Right lobe of liver (tissue), 6 donors: ENCODE measurements at regions not wholly inside any gene's neighbourhood (a gene's known extent, or its start where the extent isn't known, plus 50 kb on each side); places are given as distances from the start of the nearest gene placed in this dataset.

Experiments used
- ATAC-seq, 4 donors: fragments of 200-7000 bp; cut with Tn5 transposase; one replicate each; pipeline ENCODE4 v1.9.1; 2020; ENCODE audit warnings: mild to moderate bottlenecking in 4 of 4, moderate library complexity in 4 of 4
- DNase-seq, 3 donors: peaks; one replicate each; pipeline ENCODE4 v3.0.0-alpha.2; 2020
- H3K27ac ChIP-seq, 3 donors: fragments of 200-600 bp; one replicate each; pipeline ENCODE4 v1.8.0; 2022
- H3K27me3 ChIP-seq, 2 donors: fragments of 200-600 bp; one replicate each; pipeline ENCODE4 v1.8.0; 2022
- H3K36me3 ChIP-seq, 4 donors: fragments of 200-600 bp; sonication (generic) in 1 of 4; one replicate each; pipeline versions ENCODE4 v1.5.1 to v1.8.0; 2017 to 2022; ENCODE audit warnings: control low read depth in 1 of 4
- H3K4me1 ChIP-seq, 4 donors: fragments of 200-600 bp; sonication (generic) in 1 of 4; one replicate each; pipeline versions ENCODE4 v1.5.1 to v1.8.0; 2017 to 2022; ENCODE audit warnings: control low read depth in 1 of 4
- H3K4me3 ChIP-seq, 3 donors: fragments of 200-600 bp; one replicate each; pipeline ENCODE4 v1.8.0; 2022
- H3K9me3 ChIP-seq, 4 donors: fragments of 200-600 bp; sonication (generic) in 1 of 4; one replicate each; pipeline versions ENCODE4 v1.5.1 to v1.8.0; 2017 to 2022; ENCODE audit warnings: control low read depth in 1 of 4
- POLR2A ChIP-seq: fragments of 450-650 bp; IDR thresholded peaks from one replicate; pipeline ENCODE4 v1.6.1; 2017; ENCODE audit warnings: antibody characterized with exemption, mild to moderate bottlenecking
- WGBS: methylation state at CpG from one replicate; pipeline ENCODE4 v1.1.6; 2018; ENCODE audit warnings: low coverage, low lambda C conversion rate; ENCODE audit not compliant: insufficient coverage; ENCODE audit errors: missing lambda C conversion rate; 5-methylcytosine and 5-hydroxymethylcytosine counted together
- intact Hi-C, 2 donors: fragments of 100-400 bp; cut with DNase I; formaldehyde crosslinking; loops; one replicate each; pipeline versions ENCODE4 v1.11.2 to v1.14.1; 2022
- TF ChIP-seq, protein P1 (sequence below), 4 donors: fragments of 200-600 bp in 3 of 4; fragments of 450-650 bp in 1 of 4; IDR thresholded peaks; one replicate each; pipeline versions ENCODE4 v1.5.1 to v1.8.0; 2016 to 2022; ENCODE audit warnings: antibody characterized with exemption in 4 of 4, mild to moderate bottlenecking in 2 of 4
- donor health status: DM: no; HTN: yes; CAD: no.
- donor health status: DM: no; HTN: no; CAD: no.
- donor health status: DM: no; HTN: no; CAD: no.
- donor health status: DM: no; HTN: yes; CAD: no.
- donor health status: DM: no; HTN: yes; CAD: no.

DNA sequence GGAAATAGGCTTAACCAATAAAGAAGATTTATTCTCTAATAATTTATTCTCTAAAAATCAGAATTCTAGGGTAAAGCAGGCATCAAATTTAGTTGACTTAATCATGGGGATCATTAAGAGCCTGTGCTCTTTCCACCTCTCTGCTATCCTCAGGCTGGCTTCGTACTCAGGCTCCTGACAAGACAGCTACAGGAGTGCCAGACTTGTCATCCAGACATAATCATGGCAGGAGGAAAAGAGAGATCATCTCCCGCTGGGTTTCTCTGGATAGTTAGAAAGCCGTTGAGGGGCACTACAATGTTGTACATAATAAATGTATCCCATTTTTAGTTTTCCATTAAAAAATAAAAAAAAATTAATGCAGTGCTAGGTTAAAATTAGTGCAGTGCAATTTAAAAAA is 171.9 kb downstream of the SEC61B start:
- Histone ChIP-seq H3K36me3 (no peaks in the 10 kb centered on the region), H3K4me1 (no peaks in the 10 kb centered on the region), H3K27me3 (no peaks in the 10 kb centered on the region), H3K27ac (no peak overlapping the region), H3K9me3 (no peaks in the 10 kb centered on the region), H3K4me3 (no peak overlapping the region)
- no peak for ATAC-seq
- WGBS = 52% methylated on average over 3 of the region's 3 CpGs
- intact Hi-C loops = no loop called here
- no peak for TF ChIP-seq POLR2A
- no peak for DNase-seq

DNA sequence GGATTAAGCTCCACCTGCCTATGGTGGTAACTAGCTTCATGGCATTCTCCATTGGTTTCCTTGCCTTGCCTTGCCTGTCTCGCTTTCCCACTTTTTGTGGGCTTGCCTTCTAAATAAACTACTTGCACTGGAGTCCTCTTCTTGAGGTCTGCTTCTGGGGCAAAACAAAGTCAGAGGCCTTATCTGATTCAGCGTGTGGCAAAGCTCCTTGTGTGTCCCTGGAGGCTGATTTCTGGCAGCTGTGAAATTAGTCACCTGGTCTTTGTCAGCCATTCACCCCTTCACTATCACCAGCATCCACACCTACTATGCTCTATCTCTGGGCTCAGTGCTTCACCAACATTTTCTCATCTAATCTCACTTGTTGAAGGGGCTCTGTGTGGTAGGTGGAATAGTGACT is 176.2 kb downstream of the SEC61B start:
- H3K27ac ChIP-seq = no peak overlapping the region
- no peak overlapping the region for H3K4me3 ChIP-seq
- H3K27me3 ChIP-seq = no peaks in the 10 kb centered on the region
- WGBS = 44% methylated on average over 1 of the region's 2 CpGs
- ATAC-seq (no peak), DNase-seq (no peak)
- TF ChIP-seq POLR2A = no peak
- TF ChIP-seq, protein P1, sequence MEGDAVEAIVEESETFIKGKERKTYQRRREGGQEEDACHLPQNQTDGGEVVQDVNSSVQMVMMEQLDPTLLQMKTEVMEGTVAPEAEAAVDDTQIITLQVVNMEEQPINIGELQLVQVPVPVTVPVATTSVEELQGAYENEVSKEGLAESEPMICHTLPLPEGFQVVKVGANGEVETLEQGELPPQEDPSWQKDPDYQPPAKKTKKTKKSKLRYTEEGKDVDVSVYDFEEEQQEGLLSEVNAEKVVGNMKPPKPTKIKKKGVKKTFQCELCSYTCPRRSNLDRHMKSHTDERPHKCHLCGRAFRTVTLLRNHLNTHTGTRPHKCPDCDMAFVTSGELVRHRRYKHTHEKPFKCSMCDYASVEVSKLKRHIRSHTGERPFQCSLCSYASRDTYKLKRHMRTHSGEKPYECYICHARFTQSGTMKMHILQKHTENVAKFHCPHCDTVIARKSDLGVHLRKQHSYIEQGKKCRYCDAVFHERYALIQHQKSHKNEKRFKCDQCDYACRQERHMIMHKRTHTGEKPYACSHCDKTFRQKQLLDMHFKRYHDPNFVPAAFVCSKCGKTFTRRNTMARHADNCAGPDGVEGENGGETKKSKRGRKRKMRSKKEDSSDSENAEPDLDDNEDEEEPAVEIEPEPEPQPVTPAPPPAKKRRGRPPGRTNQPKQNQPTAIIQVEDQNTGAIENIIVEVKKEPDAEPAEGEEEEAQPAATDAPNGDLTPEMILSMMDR (IDR thresholded peaks at IDR 0.05) = no peak
- intact Hi-C loops = no loop called here
- H3K4me1 ChIP-seq = no peaks in the 10 kb centered on the region
- H3K36me3 ChIP-seq = no peaks in the 10 kb centered on the region
- no peaks in the 10 kb centered on the region for H3K9me3 ChIP-seq

DNA sequence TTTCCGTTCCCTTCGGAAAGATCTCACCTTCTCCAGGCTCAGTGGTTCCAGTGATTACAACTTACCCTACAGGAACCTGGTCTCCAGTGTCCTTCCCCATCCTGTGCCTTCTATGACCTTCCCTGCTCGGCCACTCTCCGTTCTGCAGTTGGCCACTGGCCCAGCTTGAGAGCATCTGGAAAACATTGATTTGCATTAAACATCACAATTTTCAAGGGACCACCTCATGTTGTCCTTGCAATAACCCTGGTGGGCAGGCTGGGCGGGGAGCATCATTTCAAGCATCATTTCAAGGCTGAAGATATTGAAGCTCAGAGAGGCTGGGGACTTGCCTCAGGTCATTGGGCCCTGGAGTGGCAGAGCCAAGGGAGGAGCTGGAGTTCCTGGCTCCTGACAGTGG is 177.4 kb downstream of the SEC61B start:
- ATAC-seq = no peak

GRCh38 chr9:99400184-99400731 is 178.2 kb downstream of the SEC61B start:
- Histone ChIP-seq H3K27ac (no peak overlapping the region), H3K27me3 (no peaks in the 10 kb centered on the region), H3K4me1 (no peaks in the 10 kb centered on the region), H3K9me3 (no peaks in the 10 kb centered on the region), H3K36me3 (no peaks in the 10 kb centered on the region), H3K4me3 (no peak overlapping the region)
- intact Hi-C loops = no loop called here
- ATAC-seq (no peak), DNase-seq (peak in 1 of 3 donors; percentile 46)
- TF ChIP-seq POLR2A = no peak
- TF ChIP-seq, protein P1 (IDR thresholded peaks at IDR 0.05) = no peak
- 58% methylated on average over 4 of the region's 5 CpGs for WGBS

More for the DNA sequence above, 177.4 kb downstream of the SEC61B start:
- Histone ChIP-seq H3K27ac (no peak overlapping the region), H3K36me3 (no peaks in the 10 kb centered on the region), H3K9me3 (no peaks in the 10 kb centered on the region), H3K4me1 (no peaks in the 10 kb centered on the region), H3K27me3 (no peaks in the 10 kb centered on the region), H3K4me3 (no peak overlapping the region)
- intact Hi-C loops = no loop called here
- DNase-seq = no peak
- TF ChIP-seq, protein P1 (IDR thresholded peaks at IDR 0.05) = no peak
- no peak for TF ChIP-seq POLR2A
- WGBS = 81% methylated on average over 5 of the region's 5 CpGs

- 69% methylated on average over 2 of the region's 3 CpGs for WGBS
- TF ChIP-seq, protein P1 (IDR thresholded peaks at IDR 0.05) = no peak
- TF ChIP-seq POLR2A = no peak
- DNase-seq (no peak), ATAC-seq (no peak)
- Histone ChIP-seq H3K9me3 (no peaks in the 10 kb centered on the region), H3K27ac (no peak overlapping the region), H3K27me3 (no peaks in the 10 kb centered on the region), H3K4me1 (no peaks in the 10 kb centered on the region), H3K4me3 (no peak overlapping the region), H3K36me3 (no peaks in the 10 kb centered on the region)
- intact Hi-C loops = no loop called here
Measured at GRCh38 chr9:99401680-99402504, 179.8 kb downstream of the SEC61B start.
